Common myeloid progenitor, CD34-positive (primary cell): ENCODE measurements at regions not wholly inside any gene's neighbourhood (a gene's known extent, or its start where the extent isn't known, plus 50 kb on each side); places are given as distances from the start of the nearest gene placed in this dataset.

Source experiments
- CTCF ChIA-PET: fragments of 350-600 bp; sonication (Branson Sonifier 250); formaldehyde crosslinking; loops from one replicate; lab custom pipeline; 2021; ENCODE audit warnings: antibody characterized with exemption; lab: Charles Lee
- POLR2A ChIA-PET: fragments of 350-600 bp; sonication (Branson Sonifier 250); formaldehyde crosslinking; loops from one replicate; lab custom pipeline; 2021; ENCODE audit warnings: antibody characterized with exemption; lab: Charles Lee
- DNase-seq, 3 donors: peaks; one replicate each; pipeline versions ENCODE4 v3.0.0 to v3.0.0-alpha.2; 2013
- H3K27ac ChIP-seq, 2 experiments: 1 replicate in 1 of 2; 2 replicates in 1 of 2; pipeline ENCODE4 v1.7.0; 2013; ENCODE audit warnings: inconsistent platforms in 2 of 2, low read length in 2 of 2, mild to moderate bottlenecking in 2 of 2, low read depth in 1 of 2, moderate library complexity in 1 of 2; ENCODE audit not compliant: severe bottlenecking in 2 of 2, insufficient read depth in 1 of 2, poor library complexity in 1 of 2
- H3K27me3 ChIP-seq, 5 experiments: replicated peaks in 2 of 5; 1 replicate in 3 of 5; 2 replicates in 2 of 5; pipeline versions ENCODE4 v1.6.1 to v1.7.0; 2013; ENCODE audit warnings: low read length in 4 of 5, mild to moderate bottlenecking in 2 of 5, moderate library complexity in 2 of 5, inconsistent platforms in 1 of 5; ENCODE audit not compliant: insufficient read depth in 5 of 5, control insufficient read depth in 4 of 5
- H3K36me3 ChIP-seq, 4 experiments: 1 replicate in 2 of 4; 2 replicates in 2 of 4; pipeline versions ENCODE4 v1.6.1 to v1.7.0; 2013; ENCODE audit warnings: low read length in 3 of 4, control low read depth in 1 of 4, mild to moderate bottlenecking in 1 of 4; ENCODE audit not compliant: control insufficient read depth in 4 of 4, insufficient read depth in 4 of 4
- H3K4me1 ChIP-seq, 4 experiments: 1 replicate in 3 of 4; 2 replicates in 1 of 4; pipeline versions ENCODE4 v1.6.1 to v1.7.1; 2013; ENCODE audit warnings: low read length in 3 of 4, mild to moderate bottlenecking in 3 of 4, control low read depth in 1 of 4, inconsistent platforms in 1 of 4, moderate library complexity in 1 of 4; ENCODE audit not compliant: control insufficient read depth in 4 of 4, insufficient read depth in 4 of 4; ENCODE audit errors: control extremely low read depth in 1 of 4
- H3K4me3 ChIP-seq, 7 experiments: 1 replicate in 4 of 7; 2 replicates in 3 of 7; pipeline versions ENCODE4 v1.5.1 to v1.7.0; 2013; ENCODE audit warnings: mild to moderate bottlenecking in 7 of 7, low read length in 6 of 7, moderate library complexity in 6 of 7, inconsistent platforms in 2 of 7, low read depth in 2 of 7, control low read depth in 1 of 7; ENCODE audit not compliant: insufficient read depth in 4 of 7, control insufficient read depth in 1 of 7; ENCODE audit errors: extremely low read depth in 1 of 7
- H3K9me3 ChIP-seq, 5 experiments: 1 replicate in 4 of 5; 2 replicates in 1 of 5; pipeline versions ENCODE4 v1.6.1 to v1.7.1; 2013; ENCODE audit warnings: low read length in 4 of 5, mild to moderate bottlenecking in 2 of 5, inconsistent platforms in 1 of 5, low read depth in 1 of 5, moderate library complexity in 1 of 5; ENCODE audit not compliant: control insufficient read depth in 4 of 5, insufficient read depth in 2 of 5; ENCODE audit errors: control extremely low read depth in 1 of 5
- WGBS: methylation state at CpG from one replicate; pipeline ENCODE4 v1.1.5; 2013; ENCODE audit not compliant: insufficient coverage; 5-methylcytosine and 5-hydroxymethylcytosine counted together

- DNase-seq: no peak
- Histone ChIP-seq H3K36me3 (no peaks in the 10 kb centered on the region), H3K27me3 (no peaks in the 10 kb centered on the region), H3K9me3 (no peaks in the 10 kb centered on the region), H3K4me3 (no peak overlapping the region), H3K27ac (no peak overlapping the region), H3K4me1 (no peaks in the 10 kb centered on the region)
- CTCF ChIA-PET: interaction anchor here (1.4 kb wide), 1 partner anchor 36 kb away, joined by 3 read pairs; no protein-coding TSS in a partner anchor
- POLR2A ChIA-PET: no interaction called here
- WGBS: no CpG with 5 or more reads among the region's 1 CpG
Observed at GRCh38 chr6:126842769-126843168, 275.7 kb upstream of the RSPO3 start.

GRCh38 chr6:126848119-126848518 is 270.4 kb upstream of the RSPO3 start:
- H3K9me3 ChIP-seq: no peaks in the 10 kb centered on the region
- H3K27ac ChIP-seq: no peak overlapping the region
- no peaks in the 10 kb centered on the region for H3K36me3 ChIP-seq
- DNase-seq: no peak
- no peaks in the 10 kb centered on the region for H3K4me1 ChIP-seq
- H3K4me3 ChIP-seq: no peak overlapping the region
- CTCF ChIA-PET: no interaction called here
- POLR2A ChIA-PET: no interaction called here
- no peaks in the 10 kb centered on the region for H3K27me3 ChIP-seq

- no peaks in the 10 kb centered on the region for H3K36me3 ChIP-seq
- no peak overlapping the region for H3K27ac ChIP-seq
- H3K27me3 ChIP-seq: no peaks in the 10 kb centered on the region
- POLR2A ChIA-PET: no interaction called here
- no peaks in the 10 kb centered on the region for H3K4me1 ChIP-seq
- H3K4me3 ChIP-seq: no peak overlapping the region
- WGBS: 93% methylated on average over 3 of the region's 3 CpGs
- no peaks in the 10 kb centered on the region for H3K9me3 ChIP-seq
- DNase-seq: no peak
- CTCF ChIA-PET: no interaction called here
Observed at GRCh38 chr6:126867641-126868040, 250.8 kb upstream of the RSPO3 start.

- POLR2A ChIA-PET: no interaction called here
- Histone ChIP-seq H3K4me3 (no peak overlapping the region), H3K27ac (no peak overlapping the region), H3K4me1 (no peaks in the 10 kb centered on the region), H3K9me3 (no peaks in the 10 kb centered on the region), H3K36me3 (no peaks in the 10 kb centered on the region), H3K27me3 (no peaks in the 10 kb centered on the region)
- CTCF ChIA-PET: no interaction called here
- no peak for DNase-seq
Observed at GRCh38 chr6:126873351-126873750, 245.1 kb upstream of the RSPO3 start.

- ChIA-PET CTCF (no interaction called here), POLR2A (no interaction called here)
- WGBS: 100% methylated on average over 1 of the region's 1 CpG
- DNase-seq: no peak
- H3K4me1 ChIP-seq: no peaks in the 10 kb centered on the region
- no peak overlapping the region for H3K27ac ChIP-seq
- no peaks in the 10 kb centered on the region for H3K9me3 ChIP-seq
- H3K27me3 ChIP-seq: no peaks in the 10 kb centered on the region
- H3K4me3 ChIP-seq: no peak overlapping the region
- no peaks in the 10 kb centered on the region for H3K36me3 ChIP-seq
Observed at GRCh38 chr6:126873791-126874190, 244.7 kb upstream of the RSPO3 start.

- ChIA-PET CTCF (no interaction called here), POLR2A (no interaction called here)
- no CpG with 5 or more reads among the region's 1 CpG for WGBS
Observed at GRCh38 chr6:126876446-126876845, 242.0 kb upstream of the RSPO3 start.

GRCh38 chr6:126880964-126881363 is 237.5 kb upstream of the RSPO3 start:
- Histone ChIP-seq H3K27ac (no peak overlapping the region), H3K27me3 (no peaks in the 10 kb centered on the region), H3K36me3 (no peaks in the 10 kb centered on the region), H3K4me1 (peaks cover 0 to 11% (median 5%) of the 10 kb centered on the region in 4 experiments), H3K4me3 (no peak overlapping the region), H3K9me3 (no peaks in the 10 kb centered on the region)
- no CpG with 5 or more reads among the region's 3 CpGs for WGBS
- POLR2A ChIA-PET: no interaction called here
- CTCF ChIA-PET: no interaction called here
- DNase-seq: peak; percentile 25 to 81 (median 73)

More at GRCh38 chr6:126876446-126876845, 242.0 kb upstream of the RSPO3 start:
- Histone ChIP-seq H3K27me3 (no peaks in the 10 kb centered on the region), H3K4me1 (peaks cover 0 to 7% (median 4%) of the 10 kb centered on the region in 4 experiments), H3K36me3 (no peaks in the 10 kb centered on the region), H3K27ac (no peak overlapping the region), H3K4me3 (no peak overlapping the region), H3K9me3 (no peaks in the 10 kb centered on the region)
- no peak for DNase-seq
